DND-41 (cell line): ENCODE measurements at regions not wholly inside any gene's neighbourhood (a gene's known extent, or its start where the extent isn't known, plus 50 kb on each side); places are given as distances from the start of the nearest gene placed in this dataset.

Source experiments
- CTCF ChIP-seq: IDR thresholded peaks from 2 replicates; pipeline ENCODE4 v1.5.1; 2012; ENCODE audit warnings: borderline replicate concordance, low read length, moderate library complexity, mild to moderate bottlenecking; ENCODE audit not compliant: poor library complexity, severe bottlenecking; ENCODE audit errors: extremely low read depth
- EZH2 ChIP-seq: IDR thresholded peaks from 3 replicates; pipeline ENCODE4 v1.6.1; 2012; ENCODE audit warnings: borderline replicate concordance, low read depth, mild to moderate bottlenecking, moderate library complexity, low read length, inconsistent platforms; ENCODE audit not compliant: severe bottlenecking

DNA sequence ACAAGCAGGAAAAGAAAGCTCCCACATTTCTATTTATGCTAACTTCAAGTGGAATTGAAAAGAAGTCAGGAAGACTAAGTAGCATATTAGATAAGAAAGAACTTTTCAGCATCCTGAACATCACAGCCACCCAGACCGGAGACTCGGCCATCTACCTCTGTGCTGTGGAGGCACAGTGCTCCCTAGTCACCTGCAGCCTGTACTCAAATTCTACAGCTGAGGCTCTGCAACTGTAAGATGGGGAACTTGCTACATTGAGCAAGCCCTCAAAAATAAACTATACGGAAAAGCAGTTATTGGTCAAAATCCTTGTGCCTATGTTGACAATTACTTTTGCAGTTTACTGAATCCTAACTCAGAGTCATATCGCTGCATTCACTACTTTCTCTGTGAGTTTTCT is 361.9 kb downstream of the DAD1 start:
- TF ChIP-seq CTCF = no peak
- no peak for TF ChIP-seq EZH2
